Retinal pigment epithelial cell (primary cell): ENCODE measurements at regions not wholly inside any gene's neighbourhood (a gene's known extent, or its start where the extent isn't known, plus 50 kb on each side); places are given as distances from the start of the nearest gene placed in this dataset.

Source experiments
- DNase-seq: peaks from one replicate; pipeline ENCODE4 v3.0.0-alpha.2; 2010; ENCODE audit warnings: low read depth
- H3K4me3 ChIP-seq: 2 replicates; pipeline ENCODE4 v1.5.1; 2011; ENCODE audit warnings: mild to moderate bottlenecking, low read length, control low read depth, moderate library complexity
- TF ChIP-seq, protein P1 (sequence below): conservative IDR thresholded peaks from 2 replicates; pipeline ENCODE4 v1.5.1; 2011; ENCODE audit warnings: low read depth, low read length, control low read depth, inconsistent platforms

GRCh38 chr5:87102841-87103240 lies 164.8 kb upstream of the RASA1 start:
- H3K4me3 ChIP-seq = no peak overlapping the region

GRCh38 chr5:87103616-87104287 lies 163.9 kb upstream of the RASA1 start:
- H3K4me3 ChIP-seq = no peak overlapping the region
- no peak for DNase-seq
- TF ChIP-seq, protein P1, sequence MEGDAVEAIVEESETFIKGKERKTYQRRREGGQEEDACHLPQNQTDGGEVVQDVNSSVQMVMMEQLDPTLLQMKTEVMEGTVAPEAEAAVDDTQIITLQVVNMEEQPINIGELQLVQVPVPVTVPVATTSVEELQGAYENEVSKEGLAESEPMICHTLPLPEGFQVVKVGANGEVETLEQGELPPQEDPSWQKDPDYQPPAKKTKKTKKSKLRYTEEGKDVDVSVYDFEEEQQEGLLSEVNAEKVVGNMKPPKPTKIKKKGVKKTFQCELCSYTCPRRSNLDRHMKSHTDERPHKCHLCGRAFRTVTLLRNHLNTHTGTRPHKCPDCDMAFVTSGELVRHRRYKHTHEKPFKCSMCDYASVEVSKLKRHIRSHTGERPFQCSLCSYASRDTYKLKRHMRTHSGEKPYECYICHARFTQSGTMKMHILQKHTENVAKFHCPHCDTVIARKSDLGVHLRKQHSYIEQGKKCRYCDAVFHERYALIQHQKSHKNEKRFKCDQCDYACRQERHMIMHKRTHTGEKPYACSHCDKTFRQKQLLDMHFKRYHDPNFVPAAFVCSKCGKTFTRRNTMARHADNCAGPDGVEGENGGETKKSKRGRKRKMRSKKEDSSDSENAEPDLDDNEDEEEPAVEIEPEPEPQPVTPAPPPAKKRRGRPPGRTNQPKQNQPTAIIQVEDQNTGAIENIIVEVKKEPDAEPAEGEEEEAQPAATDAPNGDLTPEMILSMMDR = no peak

More at GRCh38 chr5:87102841-87103240, 164.8 kb upstream of the RASA1 start:
- DNase-seq = no peak
- TF ChIP-seq, protein P1 = no peak

DNA sequence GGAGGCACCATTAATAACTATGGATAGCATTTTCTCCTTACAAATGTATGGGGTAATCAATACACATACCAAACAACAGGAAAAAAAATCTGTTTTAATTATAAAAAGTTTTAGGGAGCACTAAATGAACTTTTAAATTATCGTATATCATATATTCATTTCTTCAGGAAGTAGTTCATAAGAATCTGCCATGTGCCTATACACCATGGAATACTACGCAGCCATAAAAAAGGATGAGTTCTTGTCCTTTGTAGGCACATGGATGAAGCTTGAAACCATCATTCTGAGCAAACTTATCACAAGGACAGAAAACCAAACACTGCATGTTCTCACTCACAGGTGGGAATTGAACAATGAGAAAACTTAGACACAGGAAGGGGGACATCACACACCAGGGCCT lies 162.1 kb upstream of the RASA1 start:
- no peak overlapping the region for H3K4me3 ChIP-seq
- TF ChIP-seq, protein P1 = no peak
- no peak for DNase-seq

- DNase-seq = no peak
- TF ChIP-seq, protein P1 = no peak
- H3K4me3 ChIP-seq = no peak overlapping the region
These were observed 157.9 kb upstream of the RASA1 start for GRCh38 chr5:87109746-87110145.

DNA sequence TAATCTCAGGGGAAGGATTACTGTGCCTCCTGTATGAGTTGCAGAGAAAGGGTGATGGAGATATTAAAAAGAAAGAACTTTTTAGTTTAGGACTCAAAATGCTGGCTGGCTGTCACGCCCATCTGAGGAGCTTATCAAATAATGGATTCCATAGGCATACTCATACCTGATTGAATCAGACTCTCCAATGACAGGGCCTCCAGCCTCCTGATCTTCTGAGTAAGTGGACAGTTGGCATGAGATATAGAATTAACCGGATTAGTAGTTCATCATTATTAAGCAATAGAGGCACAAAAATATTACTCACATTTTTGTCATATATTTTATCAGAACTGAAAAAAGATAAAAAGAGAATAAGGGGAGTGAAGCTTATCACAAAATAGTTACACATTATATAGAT lies 157.0 kb upstream of the RASA1 start:
- DNase-seq = no peak
- TF ChIP-seq, protein P1 = no peak

DNA sequence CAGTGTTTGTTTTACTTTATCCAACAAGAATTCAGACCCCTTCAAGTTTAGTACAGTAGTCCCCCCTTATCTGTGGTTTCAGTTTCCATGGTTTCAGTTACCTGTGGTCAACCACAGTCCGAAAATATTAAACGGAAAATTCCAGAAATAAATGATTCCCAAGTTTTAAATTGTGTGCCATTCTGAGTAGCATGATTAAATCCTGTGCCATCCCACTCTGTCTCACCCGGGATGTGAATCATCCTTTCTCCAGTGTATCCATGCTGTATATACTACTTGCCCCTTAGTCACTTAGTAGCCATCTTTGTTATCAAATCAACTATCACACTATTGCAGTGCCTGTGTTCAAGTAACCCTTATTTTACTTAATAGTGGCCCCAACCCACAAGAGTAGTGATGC lies 153.8 kb upstream of the RASA1 start:
- DNase-seq = peak; percentile 12
- no peak overlapping the region for H3K4me3 ChIP-seq
- TF ChIP-seq, protein P1 = no peak

More for the DNA sequence above, 157.0 kb upstream of the RASA1 start:
- no peak overlapping the region for H3K4me3 ChIP-seq

GRCh38 chr5:87114631-87115030 lies 153.1 kb upstream of the RASA1 start:
- TF ChIP-seq, protein P1 = no peak
- H3K4me3 ChIP-seq = no peak overlapping the region
- DNase-seq = no peak
